Embryonic facial prominence (tissue), 1 donor: ENCODE measurements at regions not wholly inside any gene's neighbourhood (a gene's known extent, or its start where the extent isn't known, plus 50 kb on each side); places are given as distances from the start of the nearest gene placed in this dataset.

Experiments used
- DNase-seq: peaks from one replicate; pipeline ENCODE4 v3.0.0-alpha.2; 2016; ENCODE audit errors: extremely low spot score

DNA sequence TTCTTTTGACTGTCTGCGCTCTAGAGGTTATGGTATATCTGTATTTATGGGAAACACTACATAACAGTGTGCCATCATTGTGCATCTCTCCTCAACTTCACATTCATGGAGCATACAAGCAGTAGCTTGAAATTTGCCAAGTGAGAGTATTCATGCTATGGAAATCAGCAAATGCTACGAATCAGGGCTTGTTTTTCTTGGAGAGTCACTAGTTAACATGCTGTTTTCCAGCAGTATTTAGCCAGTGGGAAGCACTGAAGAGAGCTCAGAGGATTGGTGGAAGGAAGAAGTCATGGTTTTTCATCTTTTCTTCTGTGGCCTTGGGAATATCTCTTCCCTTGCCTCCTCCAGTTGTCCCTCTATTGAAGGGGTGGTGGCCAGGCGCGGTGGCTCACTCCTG is 303.0 kb downstream of the PSAT1 start:
- no peak for DNase-seq

DNA sequence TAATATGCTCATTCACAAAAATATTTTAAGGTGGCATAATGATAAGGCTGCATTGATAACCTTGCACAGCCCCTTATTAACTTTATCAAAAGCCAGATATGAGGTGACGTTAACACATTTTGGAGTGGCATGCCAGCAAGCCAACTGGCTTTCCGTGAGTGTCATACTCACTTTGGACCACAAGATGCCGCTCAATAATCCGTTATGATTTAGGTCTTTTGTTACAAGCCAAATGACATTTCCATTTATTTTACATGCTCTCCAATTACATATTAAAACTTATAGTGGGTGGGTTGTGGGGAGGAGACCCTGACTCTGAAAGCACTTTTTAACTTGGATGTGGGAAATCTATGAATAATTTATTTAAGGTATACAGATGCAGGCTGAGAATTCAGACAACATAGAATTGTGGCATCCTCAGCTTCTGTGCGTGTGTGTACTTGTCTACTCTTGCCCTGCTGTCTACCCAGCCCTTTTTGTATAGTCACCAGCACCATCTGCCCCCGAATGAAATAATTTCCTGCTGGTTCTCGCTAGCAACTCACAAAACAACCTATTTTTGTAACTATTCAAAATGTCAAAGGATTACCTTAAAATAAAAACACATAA is 305.1 kb downstream of the PSAT1 start:
- DNase-seq: no peak

DNA sequence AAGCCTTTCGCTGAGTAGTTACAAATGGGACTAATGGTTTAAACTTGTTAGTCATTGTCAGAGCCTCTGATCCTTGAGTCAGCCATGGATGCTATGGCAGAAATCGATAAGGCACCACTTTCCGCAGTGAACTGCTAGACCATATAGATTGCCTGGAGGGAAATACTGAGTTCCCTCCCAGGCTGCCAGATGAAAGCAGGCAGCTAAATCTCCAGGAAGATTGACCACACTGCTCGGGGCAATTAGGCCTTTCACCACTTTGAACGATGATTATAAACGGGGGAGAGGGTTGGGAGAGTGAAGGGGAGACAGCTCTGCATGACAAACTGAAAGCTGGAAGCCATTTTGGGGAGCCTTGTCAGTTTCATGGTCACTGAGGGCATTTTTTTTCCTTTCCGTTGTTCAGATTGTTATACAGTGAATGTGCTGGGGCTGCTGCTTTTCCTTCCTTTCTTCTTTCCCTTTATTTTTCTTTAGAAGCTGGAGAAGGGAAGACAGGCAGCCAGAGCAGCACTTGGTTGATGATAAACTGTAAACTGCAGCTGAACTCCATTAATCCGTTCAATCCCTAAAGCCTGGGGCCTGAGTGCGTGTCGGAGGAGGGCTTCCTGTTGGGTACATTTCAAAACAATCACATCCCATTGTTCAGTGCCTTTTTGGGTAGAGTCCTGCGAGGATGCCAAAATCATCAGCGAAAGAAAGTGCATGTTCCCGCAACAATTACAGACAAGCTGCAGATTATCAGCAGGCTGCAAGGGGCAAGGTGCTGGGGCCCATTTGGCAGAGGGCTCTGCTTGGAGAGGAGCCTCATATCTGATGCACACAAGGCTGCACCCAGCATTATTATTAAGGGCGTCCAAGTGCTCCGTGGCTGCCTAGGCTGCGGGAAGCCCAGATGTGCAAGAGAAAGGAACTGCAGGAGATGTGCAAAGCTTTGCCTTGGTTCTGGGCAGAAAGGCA is 308.4 kb downstream of the PSAT1 start:
- no peak for DNase-seq

DNA sequence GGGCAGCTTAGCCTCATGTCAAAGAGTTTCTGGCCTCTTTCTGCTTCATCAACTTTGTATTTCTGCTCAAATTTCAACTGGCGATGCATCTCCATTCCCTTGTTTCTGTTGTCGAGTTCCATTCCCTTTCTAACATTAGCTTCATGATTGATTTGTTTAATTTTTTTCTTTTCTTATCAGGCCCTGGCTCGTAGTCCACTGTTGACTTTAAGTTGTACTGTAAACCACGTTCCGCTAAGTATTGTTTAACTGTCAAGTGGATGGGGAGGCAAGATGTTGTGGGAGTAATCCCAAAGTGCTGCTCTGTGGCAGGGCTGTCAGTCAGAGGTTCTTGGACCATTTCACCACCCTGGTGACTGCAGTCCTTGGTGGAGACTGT is 309.1 kb downstream of the PSAT1 start:
- no peak for DNase-seq

DNA sequence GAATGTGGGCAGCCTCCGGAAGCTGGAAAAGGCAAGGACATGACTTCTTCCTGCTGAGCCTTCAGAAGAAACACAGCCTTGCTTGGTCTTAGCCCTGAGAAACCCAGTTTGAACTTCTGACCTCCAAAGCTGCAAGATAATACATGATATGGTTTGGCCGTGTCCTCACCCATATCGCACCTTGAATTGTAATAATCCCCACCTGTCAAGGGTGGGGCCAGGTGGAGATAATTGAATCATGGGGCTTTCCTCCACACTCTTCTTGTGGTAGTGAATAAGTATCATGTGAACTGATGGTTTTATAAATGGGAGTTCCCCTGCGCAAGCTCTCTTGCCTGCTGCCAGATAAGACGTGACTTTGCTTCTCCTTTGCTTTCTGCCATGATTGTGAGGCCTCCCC is 310.9 kb downstream of the PSAT1 start:
- no peak for DNase-seq

DNA sequence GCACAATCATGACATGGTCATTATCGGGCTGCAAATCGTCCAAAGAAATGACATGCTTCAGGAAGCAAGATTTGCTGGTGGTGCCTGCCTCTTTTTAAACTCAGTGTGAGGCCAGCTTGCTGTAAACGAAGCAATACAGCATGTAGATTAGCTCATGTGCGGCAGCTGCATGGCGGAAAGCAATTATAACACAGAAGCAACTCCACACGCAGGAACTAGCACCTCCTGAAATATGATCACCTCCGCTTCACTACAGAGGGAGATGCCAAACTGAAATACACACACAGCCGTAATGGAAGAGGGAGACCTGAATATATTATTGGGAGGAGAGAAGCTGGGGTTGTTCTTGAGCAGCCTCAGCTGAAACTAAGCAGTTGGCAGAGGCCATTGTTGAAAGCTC is 312.5 kb downstream of the PSAT1 start:
- DNase-seq: no peak

DNA sequence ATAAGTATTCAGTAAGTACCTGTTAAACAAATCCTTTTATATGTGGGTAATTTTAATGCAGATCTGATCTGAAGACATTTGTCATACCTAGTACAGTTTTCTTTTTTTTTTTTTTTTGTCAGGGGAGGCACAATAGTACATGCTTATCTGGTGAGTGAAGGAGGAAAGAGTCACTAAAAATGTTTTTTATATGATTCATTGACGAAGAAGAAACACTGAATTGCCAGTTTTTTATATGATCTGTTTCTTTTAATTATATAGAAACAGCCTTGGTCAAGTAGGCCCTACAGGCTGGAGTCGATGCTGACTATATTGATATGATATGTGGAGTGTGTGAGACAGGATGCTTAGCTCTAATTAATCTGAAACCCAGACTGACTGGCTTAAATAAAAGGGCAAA is 315.2 kb downstream of the PSAT1 start:
- DNase-seq: no peak

DNA sequence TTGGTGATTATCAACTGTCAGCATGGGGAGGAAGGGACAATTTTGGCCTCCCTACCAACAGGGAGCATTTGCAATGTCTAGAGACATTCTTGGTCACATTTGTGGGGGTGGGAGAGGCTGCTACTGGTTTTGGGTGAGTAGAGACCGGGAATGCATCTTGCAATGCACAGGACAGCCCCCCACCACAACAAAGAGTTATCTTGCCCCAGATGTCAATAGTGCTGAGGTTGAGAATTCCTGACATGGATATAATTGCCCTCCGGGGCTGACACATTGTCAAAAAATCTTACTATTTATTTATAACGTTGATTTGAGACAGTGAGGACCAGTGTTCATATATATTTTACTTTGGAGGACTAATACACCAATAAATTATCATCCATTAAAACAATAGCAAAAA is 316.1 kb downstream of the PSAT1 start:
- DNase-seq: no peak

DNA sequence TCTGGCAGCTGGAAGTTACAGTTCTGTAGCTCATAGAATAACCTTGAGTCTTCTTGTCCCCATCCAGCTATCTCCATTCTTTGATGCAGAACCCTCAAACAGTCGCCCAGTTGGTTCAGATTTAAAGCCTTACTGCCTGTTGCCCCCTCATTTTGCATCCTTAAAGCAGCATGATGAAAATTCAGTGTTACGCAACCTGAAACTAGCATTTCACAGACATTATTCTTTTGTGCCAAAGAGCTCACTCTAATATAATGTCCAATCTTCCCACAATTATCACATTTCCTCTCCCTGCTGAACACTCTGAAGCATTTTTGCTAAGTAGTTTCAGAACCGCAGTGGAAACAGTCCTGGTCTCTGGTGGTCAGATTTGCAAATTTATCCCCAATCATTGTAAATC is 318.0 kb downstream of the PSAT1 start:
- DNase-seq: no peak

DNA sequence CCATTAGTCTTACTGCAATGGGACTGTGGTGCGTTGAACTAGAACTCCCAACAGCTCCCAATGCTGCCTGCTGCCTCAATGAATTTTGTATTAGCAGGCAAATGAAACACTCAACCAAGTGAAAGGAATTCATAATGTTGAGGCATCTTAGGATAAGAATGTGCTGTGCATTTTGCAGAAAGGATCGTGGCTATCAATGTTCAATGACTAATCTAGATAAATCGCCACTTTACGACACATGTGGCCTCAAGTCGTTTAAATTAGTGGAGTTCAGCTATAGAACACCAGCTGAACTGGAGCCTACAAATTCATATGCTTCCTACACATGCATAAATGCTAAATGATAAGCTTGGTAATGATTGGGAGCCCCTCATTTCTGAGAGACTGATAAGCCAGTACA is 318.4 kb downstream of the PSAT1 start:
- no peak for DNase-seq

DNA sequence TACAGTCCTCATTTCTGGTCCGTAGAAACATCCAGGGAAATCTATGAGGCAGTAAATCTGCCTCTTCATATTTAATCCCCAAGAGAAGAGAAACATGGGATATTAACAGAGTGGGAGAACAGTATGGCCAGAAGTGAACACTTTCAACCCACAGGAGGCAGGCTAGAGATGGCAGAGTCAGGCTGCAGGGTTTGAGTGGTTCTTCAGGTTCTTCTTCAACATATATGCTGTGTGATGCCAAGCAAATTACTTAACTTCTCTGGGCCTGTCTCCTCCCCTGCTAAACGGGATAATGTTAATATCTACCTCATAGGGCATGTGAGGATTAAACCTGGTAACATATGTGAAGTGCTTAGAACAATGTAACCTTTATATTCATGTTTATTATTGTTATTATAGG is 321.8 kb downstream of the PSAT1 start:
- no peak for DNase-seq

DNA sequence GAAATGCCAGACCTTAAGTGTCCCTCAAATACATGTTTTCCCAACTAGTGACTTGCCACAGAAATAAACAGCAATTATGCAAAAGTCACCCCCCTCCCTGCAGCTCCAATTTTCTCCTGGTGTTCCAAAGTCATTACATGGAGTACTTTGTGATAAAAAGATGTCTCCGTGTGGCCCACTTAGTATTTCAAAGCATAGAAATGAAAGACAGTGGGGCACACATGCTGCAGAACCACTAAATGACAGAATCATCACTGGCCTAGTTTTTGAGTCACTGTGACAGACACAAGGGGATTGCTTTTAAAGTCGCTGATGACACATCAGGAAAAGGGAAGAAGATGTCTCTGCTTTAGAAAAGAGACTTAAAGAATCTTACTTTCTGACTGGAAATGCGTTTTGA is 323.4 kb downstream of the PSAT1 start:
- DNase-seq: no peak

DNA sequence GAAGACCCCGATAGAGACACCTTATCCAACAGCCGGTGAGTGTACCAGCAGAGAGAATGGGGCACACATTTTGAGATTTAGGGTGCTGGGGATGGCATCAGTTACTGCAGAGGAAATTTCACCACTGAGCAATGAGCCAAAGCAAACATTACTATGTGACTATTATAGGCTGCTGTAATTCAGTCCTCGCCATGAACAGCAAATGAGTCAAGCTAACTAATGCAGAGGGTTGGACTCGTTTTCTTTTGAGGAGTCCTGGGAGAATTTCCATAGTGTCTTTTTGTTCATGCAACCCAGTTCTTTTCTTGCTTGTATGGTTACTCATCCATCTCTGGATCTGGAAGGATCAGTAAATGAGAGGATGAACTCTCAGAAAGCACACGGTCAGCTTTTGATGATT is 323.8 kb downstream of the PSAT1 start:
- no peak for DNase-seq

DNA sequence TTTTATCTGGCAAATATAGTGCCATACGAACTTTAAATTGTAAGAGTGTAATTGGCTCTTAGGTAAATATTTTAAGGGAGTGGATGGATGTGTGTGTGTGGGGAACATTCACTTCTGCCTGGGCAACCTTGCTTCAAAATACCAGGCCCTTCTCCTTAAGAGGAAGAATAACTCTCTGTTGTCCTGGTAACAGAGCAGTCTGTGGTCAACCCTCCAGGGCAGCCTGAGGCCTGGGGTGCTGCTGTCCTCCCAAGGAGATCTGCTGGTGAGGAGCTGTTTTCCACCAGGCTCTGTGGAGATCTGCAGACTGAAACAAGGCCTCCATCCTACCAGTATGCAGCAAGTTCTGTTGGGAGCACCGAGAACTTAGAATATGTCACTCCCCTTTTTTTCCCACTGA is 325.2 kb downstream of the PSAT1 start:
- DNase-seq: no peak

DNA sequence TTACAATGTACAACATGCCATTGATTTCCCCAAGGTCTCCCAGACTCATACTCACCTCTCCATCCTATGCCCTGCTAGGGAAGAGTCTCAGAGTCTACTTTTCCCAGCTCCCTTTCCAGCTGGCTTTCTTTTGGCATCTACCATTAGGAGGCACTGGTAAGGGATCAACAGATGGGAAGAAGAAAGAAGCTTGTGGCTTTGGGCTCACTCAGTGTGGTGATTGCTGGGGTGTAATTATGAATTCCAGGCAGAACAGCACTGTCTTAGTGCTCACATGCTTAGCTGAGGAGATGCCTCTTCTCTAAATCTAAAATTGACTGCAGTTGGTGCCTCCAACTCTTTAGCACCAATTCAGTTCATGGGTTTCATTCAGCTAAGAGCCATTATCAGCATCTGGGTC is 330.0 kb downstream of the PSAT1 start:
- no peak for DNase-seq

DNA sequence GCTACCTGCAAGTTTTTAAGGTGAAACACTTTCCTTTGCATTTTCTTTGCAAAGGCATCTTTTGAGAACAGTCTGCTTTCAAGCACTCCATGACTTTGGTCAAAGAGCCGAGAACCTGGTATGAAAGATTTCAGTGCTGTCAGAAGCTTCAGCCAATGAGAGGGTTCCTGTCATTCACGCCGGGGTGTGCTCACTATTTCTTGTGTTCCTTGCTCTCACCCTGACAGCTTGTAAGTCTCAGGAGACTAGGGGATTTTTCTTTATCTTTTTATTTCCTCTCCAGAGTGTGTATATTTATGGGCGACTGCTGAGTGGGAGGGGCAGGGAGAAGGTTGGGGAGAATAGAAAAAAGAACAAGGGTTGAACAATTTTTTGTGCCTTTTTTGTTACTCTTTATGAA is 334.0 kb downstream of the PSAT1 start:
- no peak for DNase-seq

DNA sequence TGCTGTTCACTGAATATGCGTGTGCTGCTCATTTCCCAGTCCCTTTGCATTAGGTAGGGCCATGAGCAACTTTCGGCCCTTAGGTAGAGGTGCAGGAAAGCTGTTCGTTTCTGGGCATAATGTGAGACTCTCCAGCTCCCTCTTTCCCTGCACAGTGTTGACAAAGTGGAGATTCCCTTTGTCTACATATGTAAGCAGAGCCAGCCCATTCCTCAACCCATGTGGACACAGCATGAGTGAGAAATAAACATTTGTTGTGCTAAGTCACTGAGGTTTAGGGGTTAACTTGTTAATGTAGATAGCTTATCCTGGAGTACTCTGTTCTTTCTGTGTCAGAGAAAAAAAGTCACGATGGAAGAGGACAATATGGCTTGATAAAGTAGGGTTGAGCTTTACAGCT is 343.8 kb downstream of the PSAT1 start:
- no peak for DNase-seq

DNA sequence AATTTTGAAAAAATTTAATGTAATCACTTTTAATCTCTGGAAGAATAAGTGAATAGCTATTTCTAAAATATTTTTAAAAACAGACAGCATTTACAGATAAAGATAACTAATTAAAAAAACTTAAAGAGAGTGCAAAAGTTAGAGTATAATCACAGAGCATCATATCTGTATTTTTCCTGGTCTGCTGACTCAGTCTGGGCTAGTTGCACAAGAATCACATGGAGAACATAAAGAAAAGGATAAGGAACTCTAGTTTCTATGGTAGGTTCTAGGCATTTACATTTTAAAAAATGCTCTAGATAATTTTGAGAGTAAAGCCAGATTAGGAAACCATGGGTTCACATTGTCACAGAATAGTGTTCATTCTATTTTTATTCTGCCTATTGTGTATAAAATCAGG is 347.4 kb downstream of the PSAT1 start:
- DNase-seq: no peak

DNA sequence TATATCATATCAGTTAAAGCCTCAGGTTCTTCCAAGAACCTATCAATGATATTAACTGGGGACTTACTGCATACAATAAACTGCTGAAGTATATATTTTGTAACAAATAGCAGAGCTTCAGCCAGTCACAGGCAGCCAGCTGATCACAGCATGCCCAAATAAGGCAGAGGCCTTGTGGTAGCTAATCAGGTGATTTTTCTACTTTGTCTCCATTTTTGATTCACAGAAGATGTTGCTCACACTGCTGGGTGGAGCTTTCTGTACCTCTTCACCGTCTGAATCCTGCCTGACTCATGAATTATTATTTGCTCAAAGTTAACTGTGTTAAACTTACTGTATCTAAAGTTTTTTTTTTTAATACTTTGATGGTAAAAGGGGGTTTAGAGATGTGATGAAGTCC is 357.4 kb downstream of the PSAT1 start:
- no peak for DNase-seq

DNA sequence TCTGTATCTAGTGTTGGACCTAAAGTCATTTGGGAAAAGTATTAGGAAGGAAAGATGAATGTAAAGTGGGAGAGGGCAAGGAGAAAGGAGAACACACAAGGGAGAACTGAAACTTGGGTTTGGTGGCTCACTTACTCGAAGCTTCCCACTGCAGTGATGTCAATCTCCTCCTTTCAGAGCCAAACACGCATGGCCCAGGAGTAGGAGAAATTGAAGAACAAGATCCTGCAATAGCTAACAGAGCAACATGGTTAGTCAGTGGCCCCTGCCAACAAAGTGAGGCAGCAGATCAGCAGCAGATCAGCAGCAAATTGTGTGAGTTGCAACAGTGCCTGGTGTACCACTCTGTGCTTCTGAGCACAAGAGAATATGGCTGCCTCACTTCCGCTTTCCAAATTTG is 366.4 kb downstream of the PSAT1 start:
- no peak for DNase-seq

DNA sequence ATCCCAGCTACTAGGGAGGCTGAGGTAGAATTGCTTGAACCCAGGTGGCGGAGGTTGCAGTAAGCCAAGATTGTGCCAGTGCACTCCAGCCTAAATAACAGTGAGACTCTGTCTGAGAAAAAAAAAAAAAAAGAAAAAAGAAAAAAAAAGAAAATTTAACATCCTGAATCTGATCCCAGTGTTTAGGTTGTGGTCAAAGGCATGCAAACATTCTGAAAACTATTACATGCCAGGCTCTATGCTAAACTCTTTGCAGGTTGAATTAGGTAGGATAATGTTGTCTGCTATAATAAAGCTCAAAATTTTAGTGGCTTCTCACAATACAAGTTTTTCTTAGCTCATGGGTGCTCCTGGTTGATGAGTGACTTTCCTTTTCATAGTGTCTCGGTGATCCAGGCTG is 367.4 kb downstream of the PSAT1 start:
- DNase-seq: no peak

DNA sequence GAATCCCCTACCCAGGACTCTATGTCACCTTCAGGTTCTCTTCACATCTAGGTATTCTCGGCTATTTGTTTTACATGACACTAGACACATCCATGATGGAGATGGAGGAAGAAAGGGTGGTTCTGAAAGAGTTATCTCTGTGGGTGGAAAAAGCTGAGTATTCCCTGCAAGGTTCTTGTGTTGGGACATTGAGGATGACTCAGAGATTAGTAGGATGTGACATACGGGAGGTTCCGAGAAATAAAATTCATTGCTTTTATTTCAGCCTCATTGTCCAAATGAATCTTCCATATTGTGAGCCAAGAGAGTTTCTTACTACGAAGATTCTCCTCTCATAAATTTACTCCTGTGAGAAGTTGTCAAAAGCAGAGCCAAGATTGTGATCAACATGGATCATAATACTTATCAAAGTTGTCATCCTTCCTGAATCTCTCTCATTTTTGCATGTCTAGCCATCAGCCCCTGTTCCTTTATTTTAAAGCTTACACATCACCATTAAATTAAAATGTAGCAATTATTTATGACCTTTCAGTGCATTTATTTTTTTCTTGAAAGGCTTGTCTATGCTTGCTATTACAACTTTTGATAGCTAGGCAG is 370.0 kb downstream of the PSAT1 start:
- no peak for DNase-seq

DNA sequence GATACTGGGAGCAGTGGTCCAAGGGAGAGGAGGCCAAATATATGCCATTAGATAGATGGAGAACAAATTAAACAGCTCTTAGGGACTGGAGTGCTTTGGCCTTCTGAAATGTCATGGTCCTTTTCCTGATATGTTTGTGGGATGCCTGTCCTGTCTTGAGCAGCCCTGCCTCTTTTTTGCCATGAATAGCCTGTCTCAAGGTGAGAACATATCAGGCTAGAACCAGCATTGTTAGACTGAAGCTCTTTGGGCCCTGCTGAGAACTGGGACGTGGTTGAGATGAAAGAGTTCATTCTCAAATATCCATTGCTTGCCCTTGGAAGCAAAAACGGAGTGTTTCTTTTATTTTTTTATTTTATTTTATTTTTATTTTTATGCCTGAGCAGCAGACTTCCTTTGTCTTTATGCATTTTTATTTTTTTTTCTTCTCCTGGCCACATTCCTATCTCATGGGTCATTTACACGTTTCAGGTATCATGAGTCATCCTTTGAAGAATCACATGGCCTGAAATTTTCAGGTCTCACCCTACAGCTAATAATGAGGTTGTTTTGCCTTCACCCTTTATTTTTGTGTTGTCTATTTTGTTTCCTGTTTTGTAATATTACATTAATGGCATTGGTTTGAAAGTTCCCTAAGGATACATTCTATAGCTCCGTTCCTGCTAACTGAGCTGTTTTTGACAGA is 371.4 kb downstream of the PSAT1 start:
- DNase-seq: no peak
